ENCODE measurements at regions not wholly inside any gene's neighbourhood (a gene's known extent, or its start where the extent isn't known, plus 50 kb on each side); places are given as distances from the start of the nearest gene placed in this dataset.

DNA sequence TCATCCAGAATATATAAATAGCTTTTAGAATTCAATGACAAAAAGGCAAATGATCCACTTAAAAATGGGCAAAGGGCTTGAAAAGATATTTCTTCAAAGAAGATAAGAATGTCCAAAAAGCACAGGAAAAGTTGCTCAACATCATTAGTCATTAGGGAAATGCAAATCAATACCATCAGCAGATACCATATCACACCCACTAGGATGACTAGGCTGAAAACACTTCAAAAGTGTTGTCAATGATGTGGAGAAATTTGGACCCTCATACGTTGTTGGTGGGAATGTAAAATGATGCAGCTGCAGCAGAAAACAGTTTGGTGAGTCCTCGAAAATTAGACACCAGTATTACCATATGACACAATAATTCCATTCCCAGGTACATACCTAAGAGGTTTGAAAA is 303.6 kb upstream of the SLC35B3 start:
- Histone ChIP-seq H3K4me3 (no peak overlapping the region), H3K36me3 (no peaks in the 10 kb centered on the region), H3K4me1 (no peaks in the 10 kb centered on the region), H3K9me3 (no peaks in the 10 kb centered on the region), H3K27ac (no peak overlapping the region), H3K27me3 (no peaks in the 10 kb centered on the region)
- intact Hi-C loops (cut with DNase I; ENCODE audit: low total_unique reads) (no loop called here), in situ Hi-C loops (cut with MboI; ENCODE audit: low sequenced_read_pairs in 4 of 4) (no loop called here)
- ATAC-seq: no peak
- no peak for DNase-seq
- TF ChIP-seq, protein P1, sequence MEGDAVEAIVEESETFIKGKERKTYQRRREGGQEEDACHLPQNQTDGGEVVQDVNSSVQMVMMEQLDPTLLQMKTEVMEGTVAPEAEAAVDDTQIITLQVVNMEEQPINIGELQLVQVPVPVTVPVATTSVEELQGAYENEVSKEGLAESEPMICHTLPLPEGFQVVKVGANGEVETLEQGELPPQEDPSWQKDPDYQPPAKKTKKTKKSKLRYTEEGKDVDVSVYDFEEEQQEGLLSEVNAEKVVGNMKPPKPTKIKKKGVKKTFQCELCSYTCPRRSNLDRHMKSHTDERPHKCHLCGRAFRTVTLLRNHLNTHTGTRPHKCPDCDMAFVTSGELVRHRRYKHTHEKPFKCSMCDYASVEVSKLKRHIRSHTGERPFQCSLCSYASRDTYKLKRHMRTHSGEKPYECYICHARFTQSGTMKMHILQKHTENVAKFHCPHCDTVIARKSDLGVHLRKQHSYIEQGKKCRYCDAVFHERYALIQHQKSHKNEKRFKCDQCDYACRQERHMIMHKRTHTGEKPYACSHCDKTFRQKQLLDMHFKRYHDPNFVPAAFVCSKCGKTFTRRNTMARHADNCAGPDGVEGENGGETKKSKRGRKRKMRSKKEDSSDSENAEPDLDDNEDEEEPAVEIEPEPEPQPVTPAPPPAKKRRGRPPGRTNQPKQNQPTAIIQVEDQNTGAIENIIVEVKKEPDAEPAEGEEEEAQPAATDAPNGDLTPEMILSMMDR (IDR thresholded peaks at IDR 0.05 in 4 of 5, conservative IDR thresholded peaks at IDR 0.05 in 1 of 5): no peak
- TF ChIP-seq POLR2A (IDR thresholded peaks at IDR 0.05): no peak

DNA sequence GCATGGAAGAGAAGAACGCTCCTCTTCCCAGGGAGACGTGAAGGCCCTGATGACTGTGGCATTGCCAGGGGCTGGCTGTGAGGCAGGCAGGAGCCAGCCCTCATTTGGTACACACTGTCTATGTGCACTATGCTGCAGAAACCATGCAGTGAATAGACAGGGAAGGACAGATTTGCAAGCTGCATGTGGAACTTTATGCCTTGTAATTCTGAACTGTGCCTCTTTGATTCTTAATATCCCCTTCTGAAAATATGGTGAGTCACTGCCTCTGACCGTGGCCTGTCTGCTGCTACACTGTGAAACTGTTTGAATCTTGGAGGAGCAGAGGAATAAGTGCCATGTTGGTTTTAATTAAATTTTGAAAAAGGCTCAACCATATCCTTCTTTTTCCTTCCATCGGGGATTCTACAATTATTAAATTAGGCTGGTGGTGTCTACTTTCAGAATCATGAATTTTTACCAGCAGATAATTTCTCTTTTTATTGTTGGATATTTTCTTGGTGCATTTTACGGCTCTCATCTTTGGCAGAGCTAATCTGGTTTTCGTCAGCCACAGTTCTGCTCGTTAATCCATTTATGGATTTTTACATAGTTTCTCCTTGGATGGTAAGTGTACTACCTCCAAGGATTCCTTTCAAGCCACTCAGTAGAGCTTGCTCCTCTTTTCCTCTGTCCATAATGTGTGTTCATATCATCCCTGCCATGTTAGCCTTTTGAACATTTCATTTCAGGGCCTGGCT is 301.0 kb upstream of the SLC35B3 start:
- no peak overlapping the region for H3K4me3 ChIP-seq
- H3K9me3 ChIP-seq: no peaks in the 10 kb centered on the region
- intact Hi-C loops (cut with DNase I; ENCODE audit: low total_unique reads) (no loop called here), in situ Hi-C loops (cut with MboI; ENCODE audit: low sequenced_read_pairs in 4 of 4) (no loop called here)
- H3K4me1 ChIP-seq: no peaks in the 10 kb centered on the region
- TF ChIP-seq POLR2A (IDR thresholded peaks at IDR 0.05): no peak
- TF ChIP-seq, protein P1 (IDR thresholded peaks at IDR 0.05 in 4 of 5, conservative IDR thresholded peaks at IDR 0.05 in 1 of 5): no peak
- no peaks in the 10 kb centered on the region for H3K36me3 ChIP-seq
- H3K27ac ChIP-seq: no peak overlapping the region
- no peaks in the 10 kb centered on the region for H3K27me3 ChIP-seq
- ATAC-seq: no peak
- DNase-seq: no peak

DNA sequence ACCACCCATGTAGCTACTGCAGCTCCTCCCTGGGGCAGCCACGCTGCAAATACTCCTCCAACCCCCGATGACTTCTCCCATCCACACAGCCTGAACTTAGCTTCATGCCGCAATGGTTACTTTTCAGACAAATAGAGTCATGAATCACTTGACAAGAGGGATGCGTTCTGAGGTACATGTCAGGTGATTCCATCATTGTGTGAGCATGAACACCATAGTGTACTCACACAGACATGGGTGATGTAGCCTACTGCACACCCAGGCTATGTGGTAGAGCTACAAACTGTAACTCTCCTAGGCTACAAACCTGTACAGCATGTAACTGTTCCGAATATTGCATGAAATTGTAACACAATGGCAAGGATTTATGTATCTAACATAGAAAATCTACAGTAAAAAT is 298.5 kb upstream of the SLC35B3 start:
- Histone ChIP-seq H3K36me3 (no peaks in the 10 kb centered on the region), H3K27me3 (no peaks in the 10 kb centered on the region), H3K4me3 (no peak overlapping the region), H3K9me3 (no peaks in the 10 kb centered on the region), H3K27ac (no peak overlapping the region), H3K4me1 (no peaks in the 10 kb centered on the region)
- intact Hi-C loops (cut with DNase I; ENCODE audit: low total_unique reads) (no loop called here), in situ Hi-C loops (cut with MboI; ENCODE audit: low sequenced_read_pairs in 4 of 4) (no loop called here)
- TF ChIP-seq, protein P1 (IDR thresholded peaks at IDR 0.05 in 4 of 5, conservative IDR thresholded peaks at IDR 0.05 in 1 of 5): no peak
- no peak for TF ChIP-seq POLR2A (IDR thresholded peaks at IDR 0.05)
- DNase-seq: no peak
- no peak for ATAC-seq

DNA sequence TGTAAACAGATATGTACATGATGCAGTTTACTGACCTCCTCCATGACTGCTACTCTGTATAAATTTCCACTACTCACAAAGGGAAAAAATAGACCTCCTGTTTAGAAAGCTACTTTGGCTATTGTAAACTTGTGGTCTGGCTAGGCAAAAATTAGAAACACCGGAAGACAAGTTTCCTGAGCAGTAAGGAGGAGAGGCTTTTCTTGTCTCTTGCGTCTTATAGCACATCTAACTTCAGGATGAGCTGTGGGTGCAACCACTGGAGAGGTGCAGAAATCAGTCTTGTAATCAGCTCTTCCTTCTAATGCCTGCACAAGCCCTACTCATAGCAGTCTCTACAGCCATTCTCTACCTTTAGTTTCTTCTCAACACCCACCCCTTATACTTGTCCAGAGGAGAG is 296.5 kb upstream of the SLC35B3 start:
- DNase-seq (no peak), ATAC-seq (no peak)
- no peaks in the 10 kb centered on the region for H3K9me3 ChIP-seq
- in situ Hi-C loops (cut with MboI; ENCODE audit: low sequenced_read_pairs in 4 of 4) (no loop called here), intact Hi-C loops (cut with DNase I; ENCODE audit: low total_unique reads) (no loop called here)
- H3K27me3 ChIP-seq: no peaks in the 10 kb centered on the region
- no peaks in the 10 kb centered on the region for H3K36me3 ChIP-seq
- no peak overlapping the region for H3K27ac ChIP-seq
- no peaks in the 10 kb centered on the region for H3K4me1 ChIP-seq
- TF ChIP-seq POLR2A (IDR thresholded peaks at IDR 0.05): no peak
- TF ChIP-seq, protein P1 (IDR thresholded peaks at IDR 0.05 in 4 of 5, conservative IDR thresholded peaks at IDR 0.05 in 1 of 5): no peak
- H3K4me3 ChIP-seq: no peak overlapping the region

Data from gastrocnemius medialis (tissue), 4 donors.